ENCODE measurements at regions not wholly inside any gene's neighbourhood (a gene's known extent, or its start where the extent isn't known, plus 50 kb on each side); places are given as distances from the start of the nearest gene placed in this dataset.
"Not testable (repeated sequence)": the region's sequence is repeated elsewhere in the genome, so short reads cannot be mapped to it uniquely, and the experiment has no call there.

GRCh38 chr12:116327992-116328391, 50.5 kb upstream of the MED13L start:
- not testable (repeated sequence) for H3K4me2 ChIP-seq, H3K27me3 ChIP-seq, H4K20me1 ChIP-seq, H3K27ac ChIP-seq, H3K4me3 ChIP-seq, H3K9ac ChIP-seq, H3K36me3 ChIP-seq
- H3K4me1 ChIP-seq, result peaks cover 19 to 32% (median 28%) of the 10 kb centered on the region in 10 experiments
- peaks cover 11 to 26% (median 20%) of the 10 kb centered on the region in 11 experiments; a peak in 20 of 22 replicates for H3K9me3 ChIP-seq (replicated peaks in 1 of 11)

GRCh38 chr12:116331876-116332275, 54.4 kb upstream of the MED13L start:
- H3K27ac ChIP-seq, result no peak overlapping the region
- no peaks in the 10 kb centered on the region for H3K36me3 ChIP-seq
- H3K4me1 ChIP-seq, result peaks cover 0 to 36% (median 7%) of the 10 kb centered on the region in 10 experiments; a peak in 9 of 20 replicates
- H3K9me3 ChIP-seq (replicated peaks in 1 of 11), result peaks cover 11 to 26% (median 19%) of the 10 kb centered on the region in 11 experiments; a peak in 20 of 22 replicates
- H3K27me3 ChIP-seq, result no peaks in the 10 kb centered on the region
- no peak overlapping the region for H3K9ac ChIP-seq
- H3K4me3 ChIP-seq, result no peak overlapping the region
- no peaks in the 10 kb centered on the region for H4K20me1 ChIP-seq
- no peak overlapping the region for H3K4me2 ChIP-seq
- TF ChIP-seq Cebpa-rat (IDR thresholded peaks at IDR 0.05), result no peak

GRCh38 chr12:116332705-116333380, 55.4 kb upstream of the MED13L start:
- Histone ChIP-seq H3K4me1 (peaks cover 0 to 46% (median 11%) of the 10 kb centered on the region in 10 experiments; a peak in 10 of 20 replicates), H3K27me3 (no peaks in the 10 kb centered on the region), H3K4me2 (peak overlapping the region in 3 of 11 experiments; percentile 18 to 64 (median 40); a peak in 4 of 22 replicates), H4K20me1 (no peaks in the 10 kb centered on the region), H3K36me3 (no peaks in the 10 kb centered on the region), H3K9me3 (replicated peaks in 1 of 11) (peaks cover 6 to 16% (median 9%) of the 10 kb centered on the region in 11 experiments; a peak in 19 of 22 replicates), H3K9ac (no peak overlapping the region), H3K27ac (peak overlapping the region in 1 of 11 experiments; percentile 37; a peak in 1 of 22 replicates), H3K4me3 (no peak overlapping the region)
- no peak for TF ChIP-seq Cebpa-rat (IDR thresholded peaks at IDR 0.05)

- Histone ChIP-seq H3K36me3 (no peaks in the 10 kb centered on the region), H4K20me1 (no peaks in the 10 kb centered on the region), H3K27me3 (no peaks in the 10 kb centered on the region), H3K9ac (no peak overlapping the region), H3K4me3 (no peak overlapping the region), H3K4me1 (peaks cover 4 to 52% (median 16%) of the 10 kb centered on the region in 10 experiments), H3K27ac (peak overlapping the region in 2 of 11 experiments; percentile 4 to 37; a peak in 1 of 22 replicates), H3K9me3 (replicated peaks in 1 of 11) (peaks cover under 1 to 11% (median 4%) of the 10 kb centered on the region in 11 experiments; a peak in 17 of 22 replicates), H3K4me2 (peak overlapping the region in 4 of 11 experiments; percentile 3 to 64 (median 29); a peak in 5 of 22 replicates)
- no peak for TF ChIP-seq Cebpa-rat (IDR thresholded peaks at IDR 0.05)
Measured at GRCh38 chr12:116333402-116333801, 55.9 kb upstream of the MED13L start.

GRCh38 chr12:116336542-116337065, 59.1 kb upstream of the MED13L start:
- Histone ChIP-seq H3K4me2 (peak overlapping the region in 4 of 11 experiments; percentile 13 to 78 (median 52); a peak in 8 of 22 replicates), H3K27ac (peak overlapping the region in 5 of 11 experiments; percentile 12 to 81 (median 58); a peak in 8 of 22 replicates), H3K36me3 (no peaks in the 10 kb centered on the region), H3K9ac (peak overlapping the region in 2 of 11 experiments; percentile 52 to 61; a peak in 4 of 22 replicates), H3K4me1 (peaks cover 7 to 67% (median 22%) of the 10 kb centered on the region in 10 experiments), H3K4me3 (no peak overlapping the region), H3K9me3 (replicated peaks in 1 of 11) (0 out of 22 replicates have a peak, but pooled peaks cover 0 to 6% (median 0%) of the 10 kb centered on the region in 11 experiments), H3K27me3 (no peaks in the 10 kb centered on the region), H4K20me1 (no peaks in the 10 kb centered on the region)
- TF ChIP-seq Cebpa-rat (IDR thresholded peaks at IDR 0.05), result no peak; a peak in 1 of 22 replicates

GRCh38 chr12:116337312-116337711, 59.8 kb upstream of the MED13L start:
- H3K36me3 ChIP-seq, result no peaks in the 10 kb centered on the region
- peaks cover 7 to 67% (median 22%) of the 10 kb centered on the region in 10 experiments for H3K4me1 ChIP-seq
- peak overlapping the region in 5 of 11 experiments; percentile 12 to 81 (median 58); a peak in 8 of 22 replicates for H3K27ac ChIP-seq
- peak overlapping the region in 2 of 11 experiments; percentile 49 to 61; a peak in 3 of 22 replicates for H3K9ac ChIP-seq
- no peak overlapping the region for H3K4me3 ChIP-seq
- no peak for TF ChIP-seq Cebpa-rat (IDR thresholded peaks at IDR 0.05)
- H3K4me2 ChIP-seq, result peak overlapping the region in 4 of 11 experiments; percentile 13 to 78 (median 52); a peak in 7 of 22 replicates
- peaks cover 0 to 14% (median 4%) of the 10 kb centered on the region in 11 experiments; a peak in 15 of 22 replicates for H3K9me3 ChIP-seq (replicated peaks in 1 of 11)
- H3K27me3 ChIP-seq, result no peaks in the 10 kb centered on the region
- H4K20me1 ChIP-seq, result no peaks in the 10 kb centered on the region

- peaks cover 7 to 64% (median 22%) of the 10 kb centered on the region in 10 experiments for H3K4me1 ChIP-seq
- TF ChIP-seq Cebpa-rat (IDR thresholded peaks at IDR 0.05), result no peak
- H3K4me2 ChIP-seq, result peak overlapping the region in 10 of 11 experiments; percentile 1 to 78 (median 20); a peak in 10 of 22 replicates
- H3K4me3 ChIP-seq, result no peak overlapping the region
- 0 out of 22 replicates have a peak overlapping the region, but pooled peaks of 1 of the 11 experiments have one; percentile 5 for H3K9ac ChIP-seq
- H3K36me3 ChIP-seq, result no peaks in the 10 kb centered on the region
- H3K27ac ChIP-seq, result peak overlapping the region in 2 of 11 experiments; percentile 75 to 81; a peak in 5 of 22 replicates
- peaks cover 0 to 22% (median 12%) of the 10 kb centered on the region in 11 experiments; a peak in 18 of 22 replicates for H3K9me3 ChIP-seq (replicated peaks in 1 of 11)
- H4K20me1 ChIP-seq, result no peaks in the 10 kb centered on the region
- no peaks in the 10 kb centered on the region for H3K27me3 ChIP-seq
Measured at GRCh38 chr12:116338064-116338846, 60.8 kb upstream of the MED13L start.

GRCh38 chr12:116339062-116339461, 61.6 kb upstream of the MED13L start:
- Histone ChIP-seq H3K36me3 (no peaks in the 10 kb centered on the region), H3K4me1 (peaks cover 7 to 56% (median 19%) of the 10 kb centered on the region in 10 experiments), H3K27ac (peak overlapping the region in 1 of 11 experiments; percentile 81; a peak in 2 of 22 replicates), H3K4me2 (peak overlapping the region in 4 of 11 experiments; percentile 5 to 60 (median 42); a peak in 6 of 22 replicates), H3K27me3 (no peaks in the 10 kb centered on the region), H4K20me1 (no peaks in the 10 kb centered on the region), H3K9ac (no peak overlapping the region), H3K9me3 (replicated peaks in 1 of 11) (peaks cover 0 to 30% (median 20%) of the 10 kb centered on the region in 11 experiments; a peak in 18 of 22 replicates), H3K4me3 (no peak overlapping the region)
- no peak for TF ChIP-seq Cebpa-rat (IDR thresholded peaks at IDR 0.05)
